ENCODE measurements at regions not wholly inside any gene's neighbourhood (a gene's known extent, or its start where the extent isn't known, plus 50 kb on each side); places are given as distances from the start of the nearest gene placed in this dataset.
"Not testable (repeated sequence)": the region's sequence is repeated elsewhere in the genome, so short reads cannot be mapped to it uniquely, and the experiment has no call there.

DNA sequence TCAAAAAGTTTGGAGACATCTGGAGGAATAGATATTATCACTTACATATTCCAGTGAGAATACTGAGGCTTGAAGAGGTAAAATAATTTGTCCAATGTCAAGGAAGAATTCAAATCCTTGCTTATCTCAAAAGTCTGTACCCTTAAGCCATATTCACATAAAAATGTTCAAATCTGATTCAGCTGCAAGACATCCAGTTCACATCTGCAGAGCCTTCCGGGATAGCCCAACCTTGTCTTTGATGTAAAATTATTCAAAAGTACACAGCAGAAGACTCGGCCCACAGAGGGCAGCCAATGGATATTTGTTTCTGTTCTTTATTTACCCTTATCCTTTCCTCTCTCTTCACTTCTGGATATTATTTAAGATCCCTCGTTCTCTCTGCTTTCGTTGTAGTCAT lies 1183.8 kb upstream of the WWC1 start:
- intact Hi-C loops (cut with micrococcal nuclease; ENCODE audit: unreplicated experiment), result no loop called here
- Histone ChIP-seq H2AFZ (ENCODE audit: low read length) (no peak overlapping the region), H3K9ac (ENCODE audit: insufficient read depth, low read depth, low read length) (no peak overlapping the region), H3K36me3 (replicated peaks in 1 of 2; ENCODE audit: control insufficient read depth in 1 of 2, insufficient read depth in 2 of 2, low read length in 2 of 2) (no peaks in the 10 kb centered on the region), H3K79me2 (ENCODE audit: insufficient read depth, low read length) (no peaks in the 10 kb centered on the region), H3K27ac (ENCODE audit: extremely low read length, insufficient read depth, low read length) (no peak overlapping the region), H3K4me1 (ENCODE audit: insufficient read depth, low read length) (no peaks in the 10 kb centered on the region), H3K9me3 (ENCODE audit: low read length) (peaks cover 13% of the 10 kb centered on the region; the same call in 1 of the 2 replicates), H3K4me3 (replicated peaks in 1 of 3; ENCODE audit: insufficient read depth in 1 of 3, low read depth in 2 of 3, low read length in 3 of 3) (no peak overlapping the region), H3K27me3 (ENCODE audit: control insufficient read depth in 1 of 2, insufficient read depth in 2 of 2, low read length in 2 of 2) (no peaks in the 10 kb centered on the region), H4K20me1 (ENCODE audit: insufficient read depth, low read length) (no peaks in the 10 kb centered on the region), H3K4me2 (ENCODE audit: low read depth, low read length) (no peak overlapping the region)
- DNase-seq (ENCODE audit: low spot score) (no peak), ATAC-seq (no peak), FAIRE-seq (no peak)
- in situ Hi-C loops (cut with HindIII; ENCODE audit: extremely low pct_ligation_motif_present, low pct_unique_long_range_greater_than_20kb), result no loop called here
- ChIA-PET POLR2A (no interaction called here), CTCF (ENCODE audit: low intra/inter-chr PET ratio, low total read pairs) (no interaction called here)
- WGBS (ENCODE audit: low lambda C conversion rate), result 26% methylated on average over 4 of the region's 4 CpGs
- BruUV-seq (replicated peaks), result no TSS peak
- TF ChIP-seq, protein P1, sequence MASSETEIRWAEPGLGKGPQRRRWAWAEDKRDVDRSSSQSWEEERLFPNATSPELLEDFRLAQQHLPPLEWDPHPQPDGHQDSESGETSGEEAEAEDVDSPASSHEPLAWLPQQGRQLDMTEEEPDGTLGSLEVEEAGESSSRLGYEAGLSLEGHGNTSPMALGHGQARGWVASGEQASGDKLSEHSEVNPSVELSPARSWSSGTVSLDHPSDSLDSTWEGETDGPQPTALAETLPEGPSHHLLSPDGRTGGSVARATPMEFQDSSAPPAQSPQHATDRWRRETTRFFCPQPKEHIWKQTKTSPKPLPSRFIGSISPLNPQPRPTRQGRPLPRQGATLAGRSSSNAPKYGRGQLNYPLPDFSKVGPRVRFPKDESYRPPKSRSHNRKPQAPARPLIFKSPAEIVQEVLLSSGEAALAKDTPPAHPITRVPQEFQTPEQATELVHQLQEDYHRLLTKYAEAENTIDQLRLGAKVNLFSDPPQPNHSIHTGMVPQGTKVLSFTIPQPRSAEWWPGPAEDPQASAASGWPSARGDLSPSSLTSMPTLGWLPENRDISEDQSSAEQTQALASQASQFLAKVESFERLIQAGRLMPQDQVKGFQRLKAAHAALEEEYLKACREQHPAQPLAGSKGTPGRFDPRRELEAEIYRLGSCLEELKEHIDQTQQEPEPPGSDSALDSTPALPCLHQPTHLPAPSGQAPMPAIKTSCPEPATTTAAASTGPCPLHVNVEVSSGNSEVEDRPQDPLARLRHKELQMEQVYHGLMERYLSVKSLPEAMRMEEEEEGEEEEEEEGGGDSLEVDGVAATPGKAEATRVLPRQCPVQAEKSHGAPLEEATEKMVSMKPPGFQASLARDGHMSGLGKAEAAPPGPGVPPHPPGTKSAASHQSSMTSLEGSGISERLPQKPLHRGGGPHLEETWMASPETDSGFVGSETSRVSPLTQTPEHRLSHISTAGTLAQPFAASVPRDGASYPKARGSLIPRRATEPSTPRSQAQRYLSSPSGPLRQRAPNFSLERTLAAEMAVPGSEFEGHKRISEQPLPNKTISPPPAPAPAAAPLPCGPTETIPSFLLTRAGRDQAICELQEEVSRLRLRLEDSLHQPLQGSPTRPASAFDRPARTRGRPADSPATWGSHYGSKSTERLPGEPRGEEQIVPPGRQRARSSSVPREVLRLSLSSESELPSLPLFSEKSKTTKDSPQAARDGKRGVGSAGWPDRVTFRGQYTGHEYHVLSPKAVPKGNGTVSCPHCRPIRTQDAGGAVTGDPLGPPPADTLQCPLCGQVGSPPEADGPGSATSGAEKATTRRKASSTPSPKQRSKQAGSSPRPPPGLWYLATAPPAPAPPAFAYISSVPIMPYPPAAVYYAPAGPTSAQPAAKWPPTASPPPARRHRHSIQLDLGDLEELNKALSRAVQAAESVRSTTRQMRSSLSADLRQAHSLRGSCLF (CRISPR knock-in tag; IDR thresholded peaks at IDR 0.05; ENCODE audit: borderline replicate concordance), result no peak
- no peak for TF ChIP-seq ZNF674 (CRISPR knock-in tag; IDR thresholded peaks at IDR 0.05; ENCODE audit: low read depth)
- TF ChIP-seq, protein P2, sequence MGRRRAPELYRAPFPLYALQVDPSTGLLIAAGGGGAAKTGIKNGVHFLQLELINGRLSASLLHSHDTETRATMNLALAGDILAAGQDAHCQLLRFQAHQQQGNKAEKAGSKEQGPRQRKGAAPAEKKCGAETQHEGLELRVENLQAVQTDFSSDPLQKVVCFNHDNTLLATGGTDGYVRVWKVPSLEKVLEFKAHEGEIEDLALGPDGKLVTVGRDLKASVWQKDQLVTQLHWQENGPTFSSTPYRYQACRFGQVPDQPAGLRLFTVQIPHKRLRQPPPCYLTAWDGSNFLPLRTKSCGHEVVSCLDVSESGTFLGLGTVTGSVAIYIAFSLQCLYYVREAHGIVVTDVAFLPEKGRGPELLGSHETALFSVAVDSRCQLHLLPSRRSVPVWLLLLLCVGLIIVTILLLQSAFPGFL (CRISPR knock-in tag; IDR thresholded peaks at IDR 0.05), result no peak
- TF ChIP-seq ELF4 (CRISPR knock-in tag; IDR thresholded peaks at IDR 0.05; ENCODE audit: borderline replicate concordance), result no peak
- TF ChIP-seq ATF1 (CRISPR knock-in tag; IDR thresholded peaks at IDR 0.05), result no peak
- TF ChIP-seq ZNF20 (CRISPR knock-in tag; IDR thresholded peaks at IDR 0.05), result no peak
- TF ChIP-seq, protein P3, sequence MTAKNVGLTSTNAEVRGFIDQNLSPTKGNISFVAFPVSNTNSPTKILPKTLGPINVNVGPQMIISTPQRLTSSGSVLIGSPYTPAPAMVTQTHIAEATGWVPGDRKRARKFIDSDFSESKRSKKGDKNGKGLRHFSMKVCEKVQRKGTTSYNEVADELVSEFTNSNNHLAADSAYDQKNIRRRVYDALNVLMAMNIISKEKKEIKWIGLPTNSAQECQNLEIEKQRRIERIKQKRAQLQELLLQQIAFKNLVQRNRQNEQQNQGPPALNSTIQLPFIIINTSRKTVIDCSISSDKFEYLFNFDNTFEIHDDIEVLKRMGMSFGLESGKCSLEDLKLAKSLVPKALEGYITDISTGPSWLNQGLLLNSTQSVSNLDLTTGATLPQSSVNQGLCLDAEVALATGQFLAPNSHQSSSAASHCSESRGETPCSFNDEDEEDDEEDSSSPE (CRISPR knock-in tag; IDR thresholded peaks at IDR 0.05), result no peak

DNA sequence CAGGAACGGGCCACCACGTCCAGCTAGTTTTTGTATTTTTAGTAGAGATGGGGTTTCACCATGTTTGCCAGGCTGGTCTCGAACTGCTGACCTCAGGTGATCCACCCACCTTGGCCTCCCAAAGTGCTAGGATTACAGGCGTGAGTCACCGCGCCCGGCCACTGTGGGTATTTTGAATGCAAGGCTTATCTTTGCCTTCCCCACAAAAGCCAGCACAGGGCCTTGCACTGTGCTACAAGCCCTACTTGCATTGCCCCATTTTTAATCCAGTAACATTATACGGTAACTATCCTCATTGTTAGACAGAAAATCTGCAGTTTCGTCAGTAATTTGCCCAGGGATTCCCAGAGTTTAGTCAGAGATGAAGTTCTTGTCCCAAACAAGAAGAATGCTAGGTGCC lies 1183.2 kb upstream of the WWC1 start:
- in situ Hi-C loops (cut with HindIII; ENCODE audit: extremely low pct_ligation_motif_present, low pct_unique_long_range_greater_than_20kb); H3K79me2 ChIP-seq (ENCODE audit: insufficient read depth, low read length); H3K9ac ChIP-seq (ENCODE audit: insufficient read depth, low read depth, low read length); ATAC-seq; H3K4me2 ChIP-seq (ENCODE audit: low read depth, low read length); H4K20me1 ChIP-seq (ENCODE audit: insufficient read depth, low read length); H3K27ac ChIP-seq (ENCODE audit: extremely low read length, insufficient read depth, low read length); H3K4me3 ChIP-seq (replicated peaks in 1 of 3; ENCODE audit: insufficient read depth in 1 of 3, low read depth in 2 of 3, low read length in 3 of 3); BruUV-seq (replicated peaks); DNase-seq (ENCODE audit: low spot score); H3K4me1 ChIP-seq (ENCODE audit: insufficient read depth, low read length); H3K27me3 ChIP-seq (ENCODE audit: control insufficient read depth in 1 of 2, insufficient read depth in 2 of 2, low read length in 2 of 2); H3K36me3 ChIP-seq (replicated peaks in 1 of 2; ENCODE audit: control insufficient read depth in 1 of 2, insufficient read depth in 2 of 2, low read length in 2 of 2); FAIRE-seq; CTCF ChIA-PET (ENCODE audit: low intra/inter-chr PET ratio, low total read pairs); POLR2A ChIA-PET; intact Hi-C loops (cut with micrococcal nuclease; ENCODE audit: unreplicated experiment); H2AFZ ChIP-seq (ENCODE audit: low read length): not testable (repeated sequence)
- WGBS (ENCODE audit: low lambda C conversion rate), result 39% methylated on average over 8 of the region's 9 CpGs
- H3K9me3 ChIP-seq (ENCODE audit: low read length), result peaks cover 13% of the 10 kb centered on the region; the same call in 1 of the 2 replicates
